ENCODE measurements at regions not wholly inside any gene's neighbourhood (a gene's known extent, or its start where the extent isn't known, plus 50 kb on each side); places are given as distances from the start of the nearest gene placed in this dataset.

- BruUV-seq (replicated peaks): no TSS peak
- CTCF ChIA-PET: no interaction called here
- in situ Hi-C loops (cut with HindIII; ENCODE audit: low pct_unique_long_range_greater_than_20kb, low sequenced_read_pairs) (no loop called here), intact Hi-C loops (cut with micrococcal nuclease; ENCODE audit: unreplicated experiment) (no loop called here)
- no peak for ATAC-seq
- Histone ChIP-seq H3K4me1 (ENCODE audit: control insufficient read depth, insufficient read depth, low read length) (no peaks in the 10 kb centered on the region), H3K9me3 (ENCODE audit: control insufficient read depth, insufficient read depth, low read depth, low read length) (no peaks in the 10 kb centered on the region), H3K27ac (ENCODE audit: low read length) (no peak overlapping the region), H3K36me3 (ENCODE audit: control insufficient read depth, insufficient read depth, low read length) (no peaks in the 10 kb centered on the region), H3K4me3 (ENCODE audit: low read depth in 2 of 2, low read length in 2 of 2) (no peak overlapping the region), H3K27me3 (ENCODE audit: control insufficient read depth, insufficient read depth, low read length) (no peaks in the 10 kb centered on the region)
- DNase-seq (ENCODE audit: low read depth, low spot score): no peak
- POLR2A ChIA-PET: no interaction called here
- no peak for TF ChIP-seq REST (IDR thresholded peaks at IDR 0.05; ENCODE audit: insufficient read depth in 1 of 2, low read depth in 2 of 2, low read length in 1 of 2)
These were observed 575.0 kb upstream of the KLF12 start for GRCh38 chr13:74709226-74709625.

DNA sequence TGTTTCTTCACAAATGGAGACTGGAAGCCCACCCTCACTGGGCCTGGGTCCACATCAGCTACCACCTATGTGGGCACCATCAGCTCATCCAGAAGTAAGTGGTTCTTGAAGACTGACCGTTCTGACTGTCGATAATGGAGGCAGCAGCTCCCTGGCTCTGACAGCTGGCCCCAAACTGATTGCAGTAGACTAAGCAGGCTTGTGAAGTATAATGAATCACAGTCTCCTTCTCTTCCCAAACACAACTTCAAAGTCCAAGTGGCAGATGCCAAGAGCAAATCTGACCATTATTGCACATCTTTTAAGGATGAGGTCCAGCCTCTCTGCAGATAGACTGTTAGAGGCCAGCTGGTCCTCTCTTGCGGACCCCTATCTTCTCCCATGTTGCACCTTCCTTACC lies 574.4 kb upstream of the KLF12 start:
- intact Hi-C loops (cut with micrococcal nuclease; ENCODE audit: unreplicated experiment): no loop called here
- POLR2A ChIA-PET: no interaction called here
- Histone ChIP-seq H3K4me3 (ENCODE audit: low read depth in 2 of 2, low read length in 2 of 2) (no peak overlapping the region), H3K27ac (ENCODE audit: low read length) (no peak overlapping the region), H3K9me3 (ENCODE audit: control insufficient read depth, insufficient read depth, low read depth, low read length) (no peaks in the 10 kb centered on the region), H3K27me3 (ENCODE audit: control insufficient read depth, insufficient read depth, low read length) (no peaks in the 10 kb centered on the region), H3K36me3 (ENCODE audit: control insufficient read depth, insufficient read depth, low read length) (no peaks in the 10 kb centered on the region), H3K4me1 (ENCODE audit: control insufficient read depth, insufficient read depth, low read length) (no peaks in the 10 kb centered on the region)
- ATAC-seq: no peak
- no peak for DNase-seq (ENCODE audit: low read depth, low spot score)
- CTCF ChIA-PET: no interaction called here
- in situ Hi-C loops (cut with HindIII; ENCODE audit: low pct_unique_long_range_greater_than_20kb, low sequenced_read_pairs): no loop called here
- BruUV-seq (replicated peaks): no TSS peak
- no peak for TF ChIP-seq TCF7L2 (IDR thresholded peaks at IDR 0.05; ENCODE audit: low read depth, low read length)
- TF ChIP-seq SIN3A (IDR thresholded peaks at IDR 0.05; ENCODE audit: borderline replicate concordance, insufficient read depth, low read depth, low read length): no peak
- TF ChIP-seq REST (IDR thresholded peaks at IDR 0.05; ENCODE audit: insufficient read depth in 1 of 2, low read depth in 2 of 2, low read length in 1 of 2): no peak
- TF ChIP-seq, protein P1, sequence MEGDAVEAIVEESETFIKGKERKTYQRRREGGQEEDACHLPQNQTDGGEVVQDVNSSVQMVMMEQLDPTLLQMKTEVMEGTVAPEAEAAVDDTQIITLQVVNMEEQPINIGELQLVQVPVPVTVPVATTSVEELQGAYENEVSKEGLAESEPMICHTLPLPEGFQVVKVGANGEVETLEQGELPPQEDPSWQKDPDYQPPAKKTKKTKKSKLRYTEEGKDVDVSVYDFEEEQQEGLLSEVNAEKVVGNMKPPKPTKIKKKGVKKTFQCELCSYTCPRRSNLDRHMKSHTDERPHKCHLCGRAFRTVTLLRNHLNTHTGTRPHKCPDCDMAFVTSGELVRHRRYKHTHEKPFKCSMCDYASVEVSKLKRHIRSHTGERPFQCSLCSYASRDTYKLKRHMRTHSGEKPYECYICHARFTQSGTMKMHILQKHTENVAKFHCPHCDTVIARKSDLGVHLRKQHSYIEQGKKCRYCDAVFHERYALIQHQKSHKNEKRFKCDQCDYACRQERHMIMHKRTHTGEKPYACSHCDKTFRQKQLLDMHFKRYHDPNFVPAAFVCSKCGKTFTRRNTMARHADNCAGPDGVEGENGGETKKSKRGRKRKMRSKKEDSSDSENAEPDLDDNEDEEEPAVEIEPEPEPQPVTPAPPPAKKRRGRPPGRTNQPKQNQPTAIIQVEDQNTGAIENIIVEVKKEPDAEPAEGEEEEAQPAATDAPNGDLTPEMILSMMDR (IDR thresholded peaks at IDR 0.05): no peak
- TF ChIP-seq POLR2AphosphoS5 (IDR thresholded peaks at IDR 0.05; ENCODE audit: low read depth, low read length): no peak

All from Panc1 (cell line).